HepG2 (cell line): ENCODE measurements at regions not wholly inside any gene's neighbourhood (a gene's known extent, or its start where the extent isn't known, plus 50 kb on each side); places are given as distances from the start of the nearest gene placed in this dataset.

Source experiments
- ATAC-seq: fragments of 200-7000 bp; cut with Tn5 transposase; 3 replicates; pipeline ENCODE4 v1.9.1; 2020; ENCODE audit warnings: mild to moderate bottlenecking, moderate library complexity
- BruUV-seq: library from RNA; stranded (reverse); fragments of 400-500 nt; replicated peaks from 2 replicates; lab custom pipeline; 2021; lab: Mats Ljungman, UMichigan
- CTCF ChIA-PET: fragments of 300-600 bp; formaldehyde crosslinking; extraction: SDS; loops from one replicate; lab custom pipeline; 2021; ENCODE audit warnings: low total read pairs, inconsistent platforms, low intra/inter-chr PET ratio; lab: Yijun Ruan, JAX
- POLR2A ChIA-PET: fragments of 350-600 bp; sonication (Branson Sonifier 250); formaldehyde crosslinking; loops from one replicate; lab custom pipeline; 2020; ENCODE audit warnings: antibody characterized with exemption, inconsistent platforms; lab: Yijun Ruan, JAX
- DNase-seq: peaks from one replicate; pipeline ENCODE4 v3.0.0-alpha.2; 2015; ENCODE audit warnings: low spot score
- FAIRE-seq: peaks from 3 replicates; lab custom pipeline; 2011; peaks lifted over from hg19 to GRCh38; lab: Jason Lieb, UNC
- H2AFZ ChIP-seq: one replicate; pipeline ENCODE4 v1.6.1; 2011; ENCODE audit warnings: low read length, inconsistent platforms
- H3K27ac ChIP-seq: fragments of 300-600 bp; 3 replicates; pipeline ENCODE4 v1.8.0; 2011; ENCODE audit warnings: mixed run types, mild to moderate bottlenecking, mixed read lengths, low read length, inconsistent platforms; ENCODE audit not compliant: insufficient read depth; ENCODE audit errors: extremely low read length
- H3K27me3 ChIP-seq, 2 experiments: fragments of 200-600 bp in 1 of 2; 2 replicates in 1 of 2; 3 replicates in 1 of 2; pipeline versions ENCODE4 v1.6.0 to v1.8.0; 2011; ENCODE audit warnings: low read length in 2 of 2, mild to moderate bottlenecking in 2 of 2, moderate library complexity in 2 of 2, inconsistent platforms in 1 of 2; ENCODE audit not compliant: insufficient read depth in 2 of 2, control insufficient read depth in 1 of 2
- H3K36me3 ChIP-seq, 2 experiments: fragments of 200-600 bp in 1 of 2; replicated peaks in 1 of 2; 2 replicates in 1 of 2; 3 replicates in 1 of 2; pipeline versions ENCODE4 v1.5.1 to v1.8.0; 2011; ENCODE audit warnings: low read length in 2 of 2, inconsistent platforms in 1 of 2; ENCODE audit not compliant: insufficient read depth in 2 of 2, control insufficient read depth in 1 of 2
- H3K4me1 ChIP-seq: 2 replicates; pipeline ENCODE4 v1.5.1; 2012; ENCODE audit warnings: low read length, inconsistent platforms; ENCODE audit not compliant: insufficient read depth
- H3K4me2 ChIP-seq: 2 replicates; pipeline ENCODE4 v1.6.0; 2011; ENCODE audit warnings: low read depth, low read length, inconsistent platforms
- H3K4me3 ChIP-seq, 3 experiments: fragments of 200-600 bp in 1 of 3; sonication (generic), shearing (Covaris generic) in 1 of 3; replicated peaks in 1 of 3; 2 replicates each; pipeline ENCODE4 v1.5.1; 2011 to 2016; ENCODE audit warnings: low read length in 3 of 3, inconsistent platforms in 2 of 3, low read depth in 2 of 3, mild to moderate bottlenecking in 2 of 3, control low read depth in 1 of 3, mixed read lengths in 1 of 3; ENCODE audit not compliant: insufficient read depth in 1 of 3
- H3K79me2 ChIP-seq: one replicate; pipeline ENCODE4 v1.6.1; 2011; ENCODE audit warnings: low read length, inconsistent platforms; ENCODE audit not compliant: insufficient read depth
- H3K9ac ChIP-seq: 2 replicates; pipeline ENCODE4 v1.6.0; 2011; ENCODE audit warnings: mild to moderate bottlenecking, low read depth, low read length, inconsistent platforms; ENCODE audit not compliant: insufficient read depth
- H3K9me3 ChIP-seq: 2 replicates; pipeline ENCODE4 v1.5.1; 2012; ENCODE audit warnings: mild to moderate bottlenecking, low read length
- H4K20me1 ChIP-seq: 2 replicates; pipeline ENCODE4 v1.6.0; 2011; ENCODE audit warnings: inconsistent platforms, mild to moderate bottlenecking, low read length, moderate library complexity; ENCODE audit not compliant: insufficient read depth
- FOXC1 ChIP-seq: sonication (generic); formaldehyde crosslinking; IDR thresholded peaks from 2 replicates; pipeline ENCODE4 v1.8.0; 2022; ENCODE audit warnings: mild to moderate bottlenecking, missing genetic modification reagents, borderline replicate concordance
- WGBS: methylation state at CpG from one replicate; pipeline ENCODE4 v1.1.6; 2017; ENCODE audit warnings: low lambda C conversion rate; 5-methylcytosine and 5-hydroxymethylcytosine counted together
- in situ Hi-C: cut with HindIII; loops from 2 replicates; pipeline ENCODE4 v1.10.0; 2017; ENCODE audit warnings: low pct_unique_long_range_greater_than_20kb; ENCODE audit not compliant: extremely low pct_ligation_motif_present
- intact Hi-C: fragments of 100-400 bp; cut with micrococcal nuclease; formaldehyde crosslinking; loops from one replicate; pipeline ENCODE4 v1.10.0; 2022; ENCODE audit not compliant: unreplicated experiment
- TF ChIP-seq, protein P1 (sequence below): sonication (generic); formaldehyde crosslinking; IDR thresholded peaks from 2 replicates; pipeline ENCODE4 v1.4.0; 2020; ENCODE audit warnings: mild to moderate bottlenecking, low read depth, missing genetic modification reagents
- TF ChIP-seq, protein P2 (sequence below): IDR thresholded peaks from 2 replicates; pipeline ENCODE4 v1.6.1; 2016; ENCODE audit warnings: low read depth, missing genetic modification reagents, missing compliant biosample characterization

GRCh38 chr2:56047136-56047535, 123.6 kb upstream of the EFEMP1 start:
- Histone ChIP-seq H3K27me3 (0 out of 5 replicates have a peak, but pooled peaks cover 0 to 4% of the 10 kb centered on the region in 2 experiments), H4K20me1 (no peaks in the 10 kb centered on the region), H3K4me2 (no peak overlapping the region), H3K9me3 (no peaks in the 10 kb centered on the region), H3K79me2 (no peaks in the 10 kb centered on the region), H3K9ac (no peak overlapping the region)
- ATAC-seq: no peak
- no peak for DNase-seq
- intact Hi-C loops: no loop called here
- FAIRE-seq: no peak
- ChIA-PET POLR2A (no interaction called here), CTCF (no interaction called here)
- BruUV-seq: no TSS peak
- TF ChIP-seq, protein P1, sequence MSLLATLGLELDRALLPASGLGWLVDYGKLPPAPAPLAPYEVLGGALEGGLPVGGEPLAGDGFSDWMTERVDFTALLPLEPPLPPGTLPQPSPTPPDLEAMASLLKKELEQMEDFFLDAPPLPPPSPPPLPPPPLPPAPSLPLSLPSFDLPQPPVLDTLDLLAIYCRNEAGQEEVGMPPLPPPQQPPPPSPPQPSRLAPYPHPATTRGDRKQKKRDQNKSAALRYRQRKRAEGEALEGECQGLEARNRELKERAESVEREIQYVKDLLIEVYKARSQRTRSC: no peak
- TF ChIP-seq FOXC1 (CRISPR knock-in tag): no peak
- TF ChIP-seq, protein P2, sequence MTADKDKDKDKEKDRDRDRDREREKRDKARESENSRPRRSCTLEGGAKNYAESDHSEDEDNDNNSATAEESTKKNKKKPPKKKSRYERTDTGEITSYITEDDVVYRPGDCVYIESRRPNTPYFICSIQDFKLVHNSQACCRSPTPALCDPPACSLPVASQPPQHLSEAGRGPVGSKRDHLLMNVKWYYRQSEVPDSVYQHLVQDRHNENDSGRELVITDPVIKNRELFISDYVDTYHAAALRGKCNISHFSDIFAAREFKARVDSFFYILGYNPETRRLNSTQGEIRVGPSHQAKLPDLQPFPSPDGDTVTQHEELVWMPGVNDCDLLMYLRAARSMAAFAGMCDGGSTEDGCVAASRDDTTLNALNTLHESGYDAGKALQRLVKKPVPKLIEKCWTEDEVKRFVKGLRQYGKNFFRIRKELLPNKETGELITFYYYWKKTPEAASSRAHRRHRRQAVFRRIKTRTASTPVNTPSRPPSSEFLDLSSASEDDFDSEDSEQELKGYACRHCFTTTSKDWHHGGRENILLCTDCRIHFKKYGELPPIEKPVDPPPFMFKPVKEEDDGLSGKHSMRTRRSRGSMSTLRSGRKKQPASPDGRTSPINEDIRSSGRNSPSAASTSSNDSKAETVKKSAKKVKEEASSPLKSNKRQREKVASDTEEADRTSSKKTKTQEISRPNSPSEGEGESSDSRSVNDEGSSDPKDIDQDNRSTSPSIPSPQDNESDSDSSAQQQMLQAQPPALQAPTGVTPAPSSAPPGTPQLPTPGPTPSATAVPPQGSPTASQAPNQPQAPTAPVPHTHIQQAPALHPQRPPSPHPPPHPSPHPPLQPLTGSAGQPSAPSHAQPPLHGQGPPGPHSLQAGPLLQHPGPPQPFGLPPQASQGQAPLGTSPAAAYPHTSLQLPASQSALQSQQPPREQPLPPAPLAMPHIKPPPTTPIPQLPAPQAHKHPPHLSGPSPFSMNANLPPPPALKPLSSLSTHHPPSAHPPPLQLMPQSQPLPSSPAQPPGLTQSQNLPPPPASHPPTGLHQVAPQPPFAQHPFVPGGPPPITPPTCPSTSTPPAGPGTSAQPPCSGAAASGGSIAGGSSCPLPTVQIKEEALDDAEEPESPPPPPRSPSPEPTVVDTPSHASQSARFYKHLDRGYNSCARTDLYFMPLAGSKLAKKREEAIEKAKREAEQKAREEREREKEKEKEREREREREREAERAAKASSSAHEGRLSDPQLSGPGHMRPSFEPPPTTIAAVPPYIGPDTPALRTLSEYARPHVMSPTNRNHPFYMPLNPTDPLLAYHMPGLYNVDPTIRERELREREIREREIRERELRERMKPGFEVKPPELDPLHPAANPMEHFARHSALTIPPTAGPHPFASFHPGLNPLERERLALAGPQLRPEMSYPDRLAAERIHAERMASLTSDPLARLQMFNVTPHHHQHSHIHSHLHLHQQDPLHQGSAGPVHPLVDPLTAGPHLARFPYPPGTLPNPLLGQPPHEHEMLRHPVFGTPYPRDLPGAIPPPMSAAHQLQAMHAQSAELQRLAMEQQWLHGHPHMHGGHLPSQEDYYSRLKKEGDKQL (CRISPR knock-in tag): no peak
- TF ChIP-seq, all 625 proteins: peak for 0
- Histone ChIP-seq H3K4me3 (no peak overlapping the region), H3K27ac (no peak overlapping the region), H3K36me3 (no peaks in the 10 kb centered on the region), H3K4me1 (no peaks in the 10 kb centered on the region), H2AFZ (no peak overlapping the region)
- WGBS: 23% methylated on average over 3 of the region's 3 CpGs
- in situ Hi-C loops: no loop called here
